Astrocyte (in vitro differentiated cells and primary cell): ENCODE measurements at regions not wholly inside any gene's neighbourhood (a gene's known extent, or its start where the extent isn't known, plus 50 kb on each side); places are given as distances from the start of the nearest gene placed in this dataset.

ENCODE experiments used
- DNase-seq: peaks from one replicate; pipeline ENCODE4 v3.0.0-alpha.2; 2010; ENCODE audit warnings: low read depth
- FAIRE-seq: peaks from 2 replicates; lab custom pipeline; 2011; peaks lifted over from hg19 to GRCh38; lab: Jason Lieb, UNC
- H2AFZ ChIP-seq: 2 replicates; pipeline ENCODE4 v1.6.0; 2012; ENCODE audit warnings: low read depth, low read length, inconsistent platforms
- H3K27ac ChIP-seq: 2 replicates; pipeline ENCODE4 v1.5.1; 2011; ENCODE audit warnings: low read depth, low read length, inconsistent platforms
- H3K27me3 ChIP-seq: 2 replicates; pipeline ENCODE4 v1.6.0; 2011; ENCODE audit warnings: low read length, inconsistent platforms; ENCODE audit not compliant: insufficient read depth
- H3K36me3 ChIP-seq: 2 replicates; pipeline ENCODE4 v1.5.1; 2011; ENCODE audit warnings: low read length, inconsistent platforms; ENCODE audit not compliant: insufficient read depth
- H3K4me1 ChIP-seq: 2 replicates; pipeline ENCODE4 v1.5.1; 2011; ENCODE audit warnings: low read length, inconsistent platforms; ENCODE audit not compliant: insufficient read depth
- H3K4me2 ChIP-seq: 2 replicates; pipeline ENCODE4 v1.6.0; 2012; ENCODE audit warnings: low read length, inconsistent platforms
- H3K4me3 ChIP-seq: 2 replicates; pipeline ENCODE4 v1.5.1; 2011; ENCODE audit warnings: low read depth, mild to moderate bottlenecking, low read length, inconsistent platforms; ENCODE audit not compliant: insufficient read depth
- H3K79me2 ChIP-seq: 2 replicates; pipeline ENCODE4 v1.6.0; 2012; ENCODE audit warnings: mild to moderate bottlenecking, low read length, inconsistent platforms; ENCODE audit not compliant: insufficient read depth
- H3K9ac ChIP-seq: 2 replicates; pipeline ENCODE4 v1.6.0; 2012; ENCODE audit warnings: mild to moderate bottlenecking, low read length, inconsistent platforms
- H3K9me3 ChIP-seq: 2 replicates; pipeline ENCODE4 v1.5.1; 2012; ENCODE audit warnings: low read depth, mild to moderate bottlenecking, low read length, inconsistent platforms; ENCODE audit not compliant: insufficient read depth
- H4K20me1 ChIP-seq: 2 replicates; pipeline ENCODE4 v1.6.0; 2012; ENCODE audit warnings: low read length, inconsistent platforms; ENCODE audit not compliant: insufficient read depth
- H3K27ac Mint-ChIP-seq: one replicate; pipeline ENCODE4 v1.8.0; 2021; ENCODE audit warnings: mild to moderate bottlenecking, mixed read lengths; ENCODE audit not compliant: unreplicated experiment
- H3K27me3 Mint-ChIP-seq: one replicate; pipeline ENCODE4 v1.8.0; 2021; ENCODE audit warnings: low read depth, mixed read lengths; ENCODE audit not compliant: unreplicated experiment
- H3K36me3 Mint-ChIP-seq: one replicate; pipeline ENCODE4 v1.8.0; 2021; ENCODE audit warnings: low read depth, mixed read lengths; ENCODE audit not compliant: unreplicated experiment
- H3K4me1 Mint-ChIP-seq: one replicate; pipeline ENCODE4 v1.8.0; 2021; ENCODE audit warnings: low read depth, mixed read lengths; ENCODE audit not compliant: unreplicated experiment
- H3K4me3 Mint-ChIP-seq: one replicate; pipeline ENCODE4 v1.8.0; 2021; ENCODE audit warnings: mild to moderate bottlenecking, moderate library complexity, mixed read lengths; ENCODE audit not compliant: unreplicated experiment
- H3K9me3 Mint-ChIP-seq: one replicate; pipeline ENCODE4 v1.8.0; 2021; ENCODE audit warnings: mild to moderate bottlenecking, mixed read lengths; ENCODE audit not compliant: unreplicated experiment
- EZH2 ChIP-seq: IDR thresholded peaks from 2 replicates; pipeline ENCODE4 v1.6.1; 2012; ENCODE audit warnings: mild to moderate bottlenecking, low read length, inconsistent platforms; ENCODE audit not compliant: insufficient read depth
- TF ChIP-seq, protein P1 (sequence below): IDR thresholded peaks from 2 replicates; pipeline ENCODE4 v1.5.1; 2011; ENCODE audit warnings: low read depth, mild to moderate bottlenecking, inconsistent platforms, low read length, moderate library complexity; ENCODE audit not compliant: insufficient read depth

DNA sequence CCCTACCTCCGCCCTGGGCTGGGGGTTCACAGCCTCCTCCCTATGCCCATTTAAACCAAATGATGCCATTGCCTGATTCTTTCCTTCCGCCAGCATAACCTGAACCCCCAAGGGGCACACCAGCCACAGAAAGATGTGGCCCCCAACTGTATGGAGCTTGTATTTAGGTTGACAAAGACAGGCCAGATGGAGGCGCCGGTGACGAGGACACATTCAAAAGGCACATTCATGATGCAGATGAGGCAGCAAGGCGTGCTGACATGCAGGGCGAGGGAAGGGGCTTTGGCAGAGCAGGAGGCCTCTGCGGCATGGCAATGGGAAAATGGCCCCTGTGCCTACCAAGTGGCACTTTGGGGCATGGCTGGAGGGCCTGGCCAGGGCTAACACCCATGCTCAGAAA is 112.2 kb downstream of the RFLNA start:
- Histone ChIP-seq H2AFZ (no peak overlapping the region), H3K36me3 (peaks cover 5% of the 10 kb centered on the region), H3K79me2 (peaks cover 74% of the 10 kb centered on the region), H3K27me3 (no peaks in the 10 kb centered on the region), H3K4me1 (peaks cover 24% of the 10 kb centered on the region), H3K4me2 (no peak overlapping the region), H4K20me1 (peaks cover 87% of the 10 kb centered on the region), H3K9me3 (no peaks in the 10 kb centered on the region), H3K9ac (no peak overlapping the region), H3K4me3 (no peak overlapping the region), H3K27ac (no peak overlapping the region)
- DNase-seq (no peak), FAIRE-seq (no peak)
- H3K4me3 Mint-ChIP-seq: no peak overlapping the region
- H3K4me1 Mint-ChIP-seq: peaks cover 28% of the 10 kb centered on the region
- H3K9me3 Mint-ChIP-seq: no peaks in the 10 kb centered on the region
- no peak overlapping the region for H3K27ac Mint-ChIP-seq
- H3K36me3 Mint-ChIP-seq: peaks cover 11% of the 10 kb centered on the region
- H3K27me3 Mint-ChIP-seq: no peaks in the 10 kb centered on the region
- TF ChIP-seq EZH2: no peak
- TF ChIP-seq, protein P1, sequence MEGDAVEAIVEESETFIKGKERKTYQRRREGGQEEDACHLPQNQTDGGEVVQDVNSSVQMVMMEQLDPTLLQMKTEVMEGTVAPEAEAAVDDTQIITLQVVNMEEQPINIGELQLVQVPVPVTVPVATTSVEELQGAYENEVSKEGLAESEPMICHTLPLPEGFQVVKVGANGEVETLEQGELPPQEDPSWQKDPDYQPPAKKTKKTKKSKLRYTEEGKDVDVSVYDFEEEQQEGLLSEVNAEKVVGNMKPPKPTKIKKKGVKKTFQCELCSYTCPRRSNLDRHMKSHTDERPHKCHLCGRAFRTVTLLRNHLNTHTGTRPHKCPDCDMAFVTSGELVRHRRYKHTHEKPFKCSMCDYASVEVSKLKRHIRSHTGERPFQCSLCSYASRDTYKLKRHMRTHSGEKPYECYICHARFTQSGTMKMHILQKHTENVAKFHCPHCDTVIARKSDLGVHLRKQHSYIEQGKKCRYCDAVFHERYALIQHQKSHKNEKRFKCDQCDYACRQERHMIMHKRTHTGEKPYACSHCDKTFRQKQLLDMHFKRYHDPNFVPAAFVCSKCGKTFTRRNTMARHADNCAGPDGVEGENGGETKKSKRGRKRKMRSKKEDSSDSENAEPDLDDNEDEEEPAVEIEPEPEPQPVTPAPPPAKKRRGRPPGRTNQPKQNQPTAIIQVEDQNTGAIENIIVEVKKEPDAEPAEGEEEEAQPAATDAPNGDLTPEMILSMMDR: no peak

DNA sequence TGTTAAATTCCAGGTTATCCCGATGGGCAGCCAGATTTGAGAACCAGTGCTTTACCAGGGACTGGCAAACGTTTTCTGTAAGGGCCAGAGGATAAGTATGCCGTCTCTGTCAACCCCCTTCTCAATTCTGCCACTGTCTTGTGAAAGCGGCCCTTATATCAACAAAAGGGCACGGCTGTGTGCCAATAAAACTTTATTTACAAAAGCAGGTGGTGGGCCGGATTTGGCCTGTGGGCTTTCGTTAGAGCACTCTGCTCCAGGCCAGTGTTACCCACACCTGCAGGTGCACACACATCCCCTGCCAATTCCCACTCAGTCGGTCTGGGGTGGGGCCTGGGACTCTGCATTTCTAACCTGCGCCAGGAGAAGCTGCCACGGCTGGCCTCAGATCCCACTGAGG is 111.2 kb downstream of the RFLNA start:
- no peaks in the 10 kb centered on the region for H3K9me3 ChIP-seq
- Mint-ChIP-seq H3K27me3 (no peaks in the 10 kb centered on the region), H3K27ac (no peak overlapping the region), H3K9me3 (no peaks in the 10 kb centered on the region), H3K4me1 (peaks cover 27% of the 10 kb centered on the region), H3K4me3 (no peak overlapping the region), H3K36me3 (peaks cover 15% of the 10 kb centered on the region)
- no peak for TF ChIP-seq EZH2
- TF ChIP-seq, protein P1: no peak
- H3K4me3 ChIP-seq: no peak overlapping the region
- no peak overlapping the region for H3K4me2 ChIP-seq
- FAIRE-seq: no peak
- peaks cover 9% of the 10 kb centered on the region for H3K36me3 ChIP-seq
- peaks cover 14% of the 10 kb centered on the region for H3K4me1 ChIP-seq
- H3K27me3 ChIP-seq: no peaks in the 10 kb centered on the region
- H4K20me1 ChIP-seq: peaks cover 90% of the 10 kb centered on the region
- no peak overlapping the region for H2AFZ ChIP-seq
- no peak overlapping the region for H3K27ac ChIP-seq
- H3K9ac ChIP-seq: no peak overlapping the region
- H3K79me2 ChIP-seq: peaks cover 73% of the 10 kb centered on the region
- DNase-seq: no peak

DNA sequence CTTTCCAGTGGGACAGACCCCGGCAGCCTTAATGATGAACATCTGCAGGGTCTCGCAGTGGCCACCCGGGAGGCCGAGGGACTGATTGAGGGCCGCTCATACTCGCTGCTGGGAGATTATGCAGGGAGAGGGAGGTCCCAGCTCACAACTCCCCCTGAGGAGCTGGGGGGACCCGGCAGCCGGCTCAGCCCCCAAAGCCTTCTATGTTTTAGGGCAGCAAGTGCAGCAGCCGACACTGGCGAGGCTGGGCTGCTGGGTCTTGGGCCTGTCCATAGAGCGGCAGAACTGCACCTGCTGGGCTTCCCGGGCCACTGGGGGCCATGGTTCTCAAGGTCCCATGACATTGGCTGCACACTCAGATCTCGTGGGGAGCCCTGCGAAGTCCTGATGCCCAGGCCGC is 110.7 kb downstream of the RFLNA start:
- no peak for FAIRE-seq
- no peak for TF ChIP-seq EZH2
- TF ChIP-seq, protein P1: no peak
- no peak overlapping the region for H3K9ac ChIP-seq
- H2AFZ ChIP-seq: no peak overlapping the region
- DNase-seq: no peak
- no peaks in the 10 kb centered on the region for H3K9me3 ChIP-seq
- Mint-ChIP-seq H3K27ac (no peak overlapping the region), H3K27me3 (no peaks in the 10 kb centered on the region), H3K4me3 (no peak overlapping the region), H3K36me3 (peaks cover 15% of the 10 kb centered on the region), H3K9me3 (no peaks in the 10 kb centered on the region), H3K4me1 (peaks cover 24% of the 10 kb centered on the region)
- peaks cover 10% of the 10 kb centered on the region for H3K4me1 ChIP-seq
- H3K79me2 ChIP-seq: peaks cover 71% of the 10 kb centered on the region
- peaks cover 87% of the 10 kb centered on the region for H4K20me1 ChIP-seq
- no peak overlapping the region for H3K4me3 ChIP-seq
- no peak overlapping the region for H3K27ac ChIP-seq
- peaks cover 9% of the 10 kb centered on the region for H3K36me3 ChIP-seq
- H3K27me3 ChIP-seq: no peaks in the 10 kb centered on the region
- no peak overlapping the region for H3K4me2 ChIP-seq
